ENCODE measurements at regions not wholly inside any gene's neighbourhood (a gene's known extent, or its start where the extent isn't known, plus 50 kb on each side); places are given as distances from the start of the nearest gene placed in this dataset.
"Not testable (repeated sequence)": the region's sequence is repeated elsewhere in the genome, so short reads cannot be mapped to it uniquely, and the experiment has no call there.

GRCh38 chr16:10297341-10298006 lies 88.4 kb upstream of the ATF7IP2 start:
- TF ChIP-seq, protein P1, sequence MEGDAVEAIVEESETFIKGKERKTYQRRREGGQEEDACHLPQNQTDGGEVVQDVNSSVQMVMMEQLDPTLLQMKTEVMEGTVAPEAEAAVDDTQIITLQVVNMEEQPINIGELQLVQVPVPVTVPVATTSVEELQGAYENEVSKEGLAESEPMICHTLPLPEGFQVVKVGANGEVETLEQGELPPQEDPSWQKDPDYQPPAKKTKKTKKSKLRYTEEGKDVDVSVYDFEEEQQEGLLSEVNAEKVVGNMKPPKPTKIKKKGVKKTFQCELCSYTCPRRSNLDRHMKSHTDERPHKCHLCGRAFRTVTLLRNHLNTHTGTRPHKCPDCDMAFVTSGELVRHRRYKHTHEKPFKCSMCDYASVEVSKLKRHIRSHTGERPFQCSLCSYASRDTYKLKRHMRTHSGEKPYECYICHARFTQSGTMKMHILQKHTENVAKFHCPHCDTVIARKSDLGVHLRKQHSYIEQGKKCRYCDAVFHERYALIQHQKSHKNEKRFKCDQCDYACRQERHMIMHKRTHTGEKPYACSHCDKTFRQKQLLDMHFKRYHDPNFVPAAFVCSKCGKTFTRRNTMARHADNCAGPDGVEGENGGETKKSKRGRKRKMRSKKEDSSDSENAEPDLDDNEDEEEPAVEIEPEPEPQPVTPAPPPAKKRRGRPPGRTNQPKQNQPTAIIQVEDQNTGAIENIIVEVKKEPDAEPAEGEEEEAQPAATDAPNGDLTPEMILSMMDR (IDR thresholded peaks at IDR 0.05; ENCODE audit: unreplicated experiment): no peak
- H3K27ac Mint-ChIP-seq: peak overlapping the region; percentile 76

GRCh38 chr16:10300905-10301304 lies 85.0 kb upstream of the ATF7IP2 start:
- DNase-seq (ENCODE audit: low spot score in 2 of 2, unreplicated experiment in 2 of 2): no peak
- no peak overlapping the region for H3K4me3 Mint-ChIP-seq
- TF ChIP-seq, protein P1 (IDR thresholded peaks at IDR 0.05; ENCODE audit: unreplicated experiment): no peak
- no peaks in the 10 kb centered on the region for H3K27me3 Mint-ChIP-seq (ENCODE audit: low read depth)
- peaks cover 3% of the 10 kb centered on the region for H3K36me3 Mint-ChIP-seq
- H3K27ac Mint-ChIP-seq: no peak overlapping the region
- peaks cover 19% of the 10 kb centered on the region for H3K4me1 Mint-ChIP-seq
- peaks cover 9% of the 10 kb centered on the region for H3K9me3 Mint-ChIP-seq

More at GRCh38 chr16:10297341-10298006, 88.4 kb upstream of the ATF7IP2 start:
- H3K27me3 Mint-ChIP-seq (ENCODE audit: low read depth): no peaks in the 10 kb centered on the region
- peaks cover 19% of the 10 kb centered on the region for H3K4me1 Mint-ChIP-seq
- peaks cover 30% of the 10 kb centered on the region for H3K9me3 Mint-ChIP-seq
- no peak overlapping the region for H3K4me3 Mint-ChIP-seq
- H3K36me3 Mint-ChIP-seq: peaks cover 9% of the 10 kb centered on the region
- no peak for DNase-seq (ENCODE audit: low spot score in 2 of 2, unreplicated experiment in 2 of 2)

- H3K27ac Mint-ChIP-seq; H3K9me3 Mint-ChIP-seq; H3K4me3 Mint-ChIP-seq; H3K27me3 Mint-ChIP-seq (ENCODE audit: low read depth); DNase-seq (ENCODE audit: low spot score in 2 of 2, unreplicated experiment in 2 of 2); H3K36me3 Mint-ChIP-seq: not testable (repeated sequence)
- peaks cover 19% of the 10 kb centered on the region for H3K4me1 Mint-ChIP-seq
These were observed 84.3 kb upstream of the ATF7IP2 start for GRCh38 chr16:10301547-10301946.

DNA sequence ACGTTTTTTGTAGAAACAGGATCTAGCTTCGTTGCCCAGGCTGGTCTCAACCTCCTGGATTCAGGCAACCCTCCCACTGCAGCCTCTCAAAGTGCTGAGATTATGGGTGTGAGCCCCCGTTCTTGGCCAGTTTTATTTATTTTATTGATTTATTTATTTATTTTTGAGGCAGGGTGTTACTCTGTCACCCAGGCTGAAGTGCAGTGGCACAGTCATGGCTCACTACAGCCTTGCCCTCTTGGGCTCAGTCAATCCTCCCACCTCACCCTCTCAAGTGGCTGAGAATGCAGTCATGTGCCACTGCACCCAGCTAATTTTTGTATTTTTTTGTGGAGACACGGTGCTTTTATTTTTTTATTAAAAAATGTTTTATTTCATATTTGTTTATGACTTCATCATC lies 79.9 kb upstream of the ATF7IP2 start:
- Mint-ChIP-seq H3K4me3 (no peak overlapping the region), H3K27me3 (ENCODE audit: low read depth) (no peaks in the 10 kb centered on the region), H3K4me1 (peaks cover 11% of the 10 kb centered on the region), H3K36me3 (no peaks in the 10 kb centered on the region), H3K9me3 (no peaks in the 10 kb centered on the region), H3K27ac (no peak overlapping the region)
- DNase-seq (ENCODE audit: low spot score in 2 of 2, unreplicated experiment in 2 of 2): no peak
- TF ChIP-seq, protein P1 (IDR thresholded peaks at IDR 0.05; ENCODE audit: unreplicated experiment): no peak

DNA sequence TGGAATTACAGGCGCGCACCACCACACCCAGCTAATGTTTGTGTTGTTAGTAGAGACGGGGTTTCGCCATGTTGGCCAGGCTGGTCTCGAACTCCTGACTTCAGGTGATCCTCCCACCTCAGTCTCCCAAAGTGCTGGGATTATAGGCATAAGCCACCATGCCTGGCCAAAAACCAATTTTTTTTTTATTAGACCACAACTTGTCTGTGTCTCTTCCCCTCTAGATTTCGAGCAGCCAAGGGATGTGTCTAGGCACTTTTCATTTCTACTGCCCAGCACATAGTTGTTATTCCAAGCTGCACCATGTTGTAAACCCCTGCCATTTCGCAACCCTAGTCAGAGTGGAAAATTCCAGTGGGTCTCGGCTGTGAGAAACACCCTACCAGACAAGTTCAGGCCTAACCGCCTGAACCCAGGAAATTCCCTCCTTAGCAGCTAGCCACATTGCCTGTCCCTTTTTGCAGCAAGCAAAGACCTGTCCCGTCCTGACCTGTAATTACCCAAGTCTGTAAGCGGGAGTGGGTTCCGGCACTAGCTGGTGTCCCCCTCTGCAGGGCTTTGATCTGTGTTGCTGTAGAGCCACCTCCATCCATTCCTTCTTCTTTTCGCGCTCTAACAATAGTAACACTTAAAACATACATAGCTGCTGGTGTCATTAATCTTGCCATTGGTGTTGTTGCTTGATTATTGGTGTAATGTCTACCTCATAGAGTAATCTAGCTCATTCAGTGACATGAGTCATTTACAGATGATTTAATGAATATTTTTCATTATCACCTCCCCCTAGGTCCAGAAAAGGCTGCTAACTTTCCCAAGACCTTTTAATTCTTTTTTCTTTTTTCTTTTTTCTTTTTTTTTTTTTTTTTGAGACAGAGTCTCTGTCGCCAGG lies 77.3 kb upstream of the ATF7IP2 start:
- H3K27me3 Mint-ChIP-seq (ENCODE audit: low read depth): no peaks in the 10 kb centered on the region
- H3K4me1 Mint-ChIP-seq: peaks cover 27% of the 10 kb centered on the region
- H3K9me3 Mint-ChIP-seq: no peaks in the 10 kb centered on the region
- H3K36me3 Mint-ChIP-seq: no peaks in the 10 kb centered on the region
- H3K4me3 Mint-ChIP-seq: no peak overlapping the region
- TF ChIP-seq, protein P1 (IDR thresholded peaks at IDR 0.05; ENCODE audit: unreplicated experiment): no peak
- no peak for DNase-seq (ENCODE audit: low spot score in 2 of 2, unreplicated experiment in 2 of 2)
- H3K27ac Mint-ChIP-seq: no peak overlapping the region

Data from mesothelial cell of epicardium (in vitro differentiated cells).